ENCODE measurements at regions not wholly inside any gene's neighbourhood (a gene's known extent, or its start where the extent isn't known, plus 50 kb on each side); places are given as distances from the start of the nearest gene placed in this dataset.

- H3K79me2 ChIP-seq (ENCODE audit: insufficient read depth, low read depth), result no peaks in the 10 kb centered on the region
- H3K36me3 ChIP-seq (ENCODE audit: insufficient read depth), result no peaks in the 10 kb centered on the region
- no peaks in the 10 kb centered on the region for H3K27me3 ChIP-seq (ENCODE audit: insufficient read depth, low read depth)
- H3K4me2 ChIP-seq, result no peak overlapping the region
- H2AFZ ChIP-seq (ENCODE audit: low read depth), result no peak overlapping the region
- H3K4me1 ChIP-seq (ENCODE audit: low read depth, poor library complexity, severe bottlenecking), result no peaks in the 10 kb centered on the region
- no peak overlapping the region for H3K27ac ChIP-seq
- no peak overlapping the region for H3K9ac ChIP-seq
- TF ChIP-seq CTCF (conservative IDR thresholded peaks at IDR 0.05; ENCODE audit: low read depth, low read length), result no peak
- no peaks in the 10 kb centered on the region for H4K20me1 ChIP-seq (ENCODE audit: insufficient read depth)
- no peak overlapping the region for H3K4me3 ChIP-seq (IDR thresholded peaks at IDR 0.05; ENCODE audit: insufficient read depth, low read depth, low read length)
These were observed 413.7 kb upstream of the CCDC196 start for GRCh38 chr14:66072190-66073084.

- no peaks in the 10 kb centered on the region for H3K27me3 ChIP-seq (ENCODE audit: insufficient read depth, low read depth)
- no peak overlapping the region for H3K4me2 ChIP-seq
- TF ChIP-seq CTCF (conservative IDR thresholded peaks at IDR 0.05; ENCODE audit: low read depth, low read length), result no peak
- H3K36me3 ChIP-seq (ENCODE audit: insufficient read depth), result no peaks in the 10 kb centered on the region
- no peak overlapping the region for H3K9ac ChIP-seq
- no peaks in the 10 kb centered on the region for H3K4me1 ChIP-seq (ENCODE audit: low read depth, poor library complexity, severe bottlenecking)
- no peak overlapping the region for H2AFZ ChIP-seq (ENCODE audit: low read depth)
- H4K20me1 ChIP-seq (ENCODE audit: insufficient read depth), result no peaks in the 10 kb centered on the region
- no peak overlapping the region for H3K27ac ChIP-seq
- no peaks in the 10 kb centered on the region for H3K79me2 ChIP-seq (ENCODE audit: insufficient read depth, low read depth)
- no peak overlapping the region for H3K4me3 ChIP-seq (IDR thresholded peaks at IDR 0.05; ENCODE audit: insufficient read depth, low read depth, low read length)
These were observed 411.6 kb upstream of the CCDC196 start for GRCh38 chr14:66074537-66074936.

- Histone ChIP-seq H3K4me1 (ENCODE audit: low read depth, poor library complexity, severe bottlenecking) (no peaks in the 10 kb centered on the region), H3K79me2 (ENCODE audit: insufficient read depth, low read depth) (no peaks in the 10 kb centered on the region), H3K27me3 (ENCODE audit: insufficient read depth, low read depth) (no peaks in the 10 kb centered on the region), H3K27ac (no peak overlapping the region), H3K4me3 (IDR thresholded peaks at IDR 0.05; ENCODE audit: insufficient read depth, low read depth, low read length) (no peak overlapping the region), H3K36me3 (ENCODE audit: insufficient read depth) (no peaks in the 10 kb centered on the region), H4K20me1 (ENCODE audit: insufficient read depth) (no peaks in the 10 kb centered on the region), H3K4me2 (no peak overlapping the region), H3K9ac (no peak overlapping the region), H2AFZ (ENCODE audit: low read depth) (no peak overlapping the region)
- TF ChIP-seq CTCF (conservative IDR thresholded peaks at IDR 0.05; ENCODE audit: low read depth, low read length), result no peak
These were observed 410.0 kb upstream of the CCDC196 start for GRCh38 chr14:66076176-66076575.

- H3K4me2 ChIP-seq, result no peak overlapping the region
- H4K20me1 ChIP-seq (ENCODE audit: insufficient read depth), result no peaks in the 10 kb centered on the region
- no peaks in the 10 kb centered on the region for H3K27me3 ChIP-seq (ENCODE audit: insufficient read depth, low read depth)
- H3K27ac ChIP-seq, result no peak overlapping the region
- H2AFZ ChIP-seq (ENCODE audit: low read depth), result no peak overlapping the region
- no peak overlapping the region for H3K4me3 ChIP-seq (IDR thresholded peaks at IDR 0.05; ENCODE audit: insufficient read depth, low read depth, low read length)
- no peaks in the 10 kb centered on the region for H3K4me1 ChIP-seq (ENCODE audit: low read depth, poor library complexity, severe bottlenecking)
- H3K79me2 ChIP-seq (ENCODE audit: insufficient read depth, low read depth), result no peaks in the 10 kb centered on the region
- H3K9ac ChIP-seq, result no peak overlapping the region
- no peak for TF ChIP-seq CTCF (conservative IDR thresholded peaks at IDR 0.05; ENCODE audit: low read depth, low read length)
- no peaks in the 10 kb centered on the region for H3K36me3 ChIP-seq (ENCODE audit: insufficient read depth)
These were observed 408.2 kb upstream of the CCDC196 start for GRCh38 chr14:66078006-66078405.

All from KMS-11 (cell line).